ENCODE measurements at regions not wholly inside any gene's neighbourhood (a gene's known extent, or its start where the extent isn't known, plus 50 kb on each side); places are given as distances from the start of the nearest gene placed in this dataset.

DNA sequence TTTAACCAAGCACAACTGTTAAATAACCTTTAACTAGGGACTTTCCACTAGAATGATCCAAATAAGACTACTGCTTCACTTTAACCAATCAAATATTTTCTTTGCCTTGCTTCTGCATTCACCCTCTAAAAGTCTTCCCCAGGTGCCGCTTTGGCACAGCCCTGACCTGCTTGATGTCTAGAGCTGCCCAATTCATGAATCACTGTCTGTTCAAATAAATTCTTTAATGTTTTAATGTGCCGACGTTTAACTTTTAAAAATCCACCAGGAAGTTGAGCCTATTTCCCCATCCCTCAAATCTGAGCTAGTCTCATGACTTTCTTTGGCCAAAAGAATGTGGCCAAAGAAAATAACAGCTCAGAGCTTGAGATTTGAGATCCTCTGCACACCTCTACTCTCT, 277.8 kb upstream of the SOX9 start:
- 90% methylated on average over 3 of the region's 3 CpGs; no CpG with 5 or more reads in 1 of the 2 experiments for WGBS, 2 experiments (ENCODE audit: extremely low coverage in 1 of 2, insufficient coverage in 1 of 2, insufficient read length in 1 of 2, insufficient replicate concordance in 2 of 2, low coverage in 1 of 2, low lambda C conversion rate in 2 of 2, missing lambda C conversion rate in 1 of 2)
- CTCF ChIA-PET (ENCODE audit: partially characterized antibody) = no interaction called here
- FAIRE-seq = no peak

More for the DNA sequence above, 277.8 kb upstream of the SOX9 start:
- Histone ChIP-seq H3K56ac (replicated peaks; ENCODE audit: insufficient read length, low read depth, low read length) (no peak overlapping the region), H2BK15ac (ENCODE audit: low read length) (no peak overlapping the region), H3K9me3 (ENCODE audit: insufficient read depth in 2 of 2, low read depth in 1 of 2, low read length in 1 of 2) (no peaks in the 10 kb centered on the region), H4K20me1 (replicated peaks in 1 of 2; ENCODE audit: control insufficient read depth in 1 of 2, insufficient read depth in 2 of 2, low read length in 2 of 2) (no peaks in the 10 kb centered on the region), H3K79me1 (ENCODE audit: low read depth, low read length) (no peaks in the 10 kb centered on the region), H3K27me3 (replicated peaks in 1 of 4; ENCODE audit: control insufficient read depth in 3 of 4, extremely low read depth in 1 of 4, insufficient read depth in 3 of 4, low read length in 3 of 4) (no peaks in the 10 kb centered on the region), H3K23me2 (ENCODE audit: low read depth, low read length) (no peaks in the 10 kb centered on the region), H4K8ac (ENCODE audit: extremely low read depth, insufficient read depth, low read length) (no peak overlapping the region), H2AFZ (ENCODE audit: low read length) (no peak overlapping the region), H3K79me2 (ENCODE audit: control insufficient read depth in 1 of 2, insufficient read depth in 2 of 2, low read length in 2 of 2) (no peaks in the 10 kb centered on the region), H3K36me3 (ENCODE audit: control insufficient read depth in 2 of 4, insufficient read depth in 4 of 4, low read length in 3 of 4) (no peaks in the 10 kb centered on the region), H2BK12ac (ENCODE audit: low read depth, low read length) (no peak overlapping the region), H2BK5ac (ENCODE audit: low read depth, low read length) (no peak overlapping the region), H4K5ac (ENCODE audit: insufficient read length, low read depth, low read length) (no peak overlapping the region), H3K4me1 (replicated peaks in 1 of 4; ENCODE audit: control insufficient read depth in 3 of 4, insufficient read depth in 4 of 4, low read length in 3 of 4) (no peaks in the 10 kb centered on the region), H3K9ac (replicated peaks in 1 of 4; ENCODE audit: extremely low read depth in 1 of 4, low read depth in 3 of 4, low read length in 3 of 4) (no peak overlapping the region), H3K14ac (ENCODE audit: insufficient read length) (no peak overlapping the region), H3K4me2 (ENCODE audit: insufficient read depth in 1 of 2, low read depth in 2 of 2, low read length in 2 of 2) (no peak overlapping the region), H3K4me3 (ENCODE audit: extremely low read depth in 1 of 4, insufficient read depth in 2 of 4, low read depth in 3 of 4, low read length in 4 of 4) (no peak overlapping the region), H2BK20ac (ENCODE audit: low read length) (no peak overlapping the region), H2AK5ac (ENCODE audit: low read depth, low read length) (no peak overlapping the region), H3K27ac (ENCODE audit: low read depth, low read length) (no peak overlapping the region), H3K18ac (ENCODE audit: extremely low read depth, low read length) (no peak overlapping the region), H3K23ac (ENCODE audit: insufficient read length) (no peak overlapping the region), H3K4ac (replicated peaks; ENCODE audit: insufficient read length, low read depth, low read length) (no peak overlapping the region), H4K91ac (replicated peaks; ENCODE audit: insufficient read length, low read length) (no peak overlapping the region), H2BK120ac (replicated peaks; ENCODE audit: low read depth, low read length) (no peak overlapping the region)
- POLR2A ChIA-PET (ENCODE audit: partially characterized antibody) = no interaction called here
- no peak for DNase-seq (ENCODE audit: low read depth in 1 of 2, low spot score in 2 of 2)
- TF ChIP-seq, protein P1, sequence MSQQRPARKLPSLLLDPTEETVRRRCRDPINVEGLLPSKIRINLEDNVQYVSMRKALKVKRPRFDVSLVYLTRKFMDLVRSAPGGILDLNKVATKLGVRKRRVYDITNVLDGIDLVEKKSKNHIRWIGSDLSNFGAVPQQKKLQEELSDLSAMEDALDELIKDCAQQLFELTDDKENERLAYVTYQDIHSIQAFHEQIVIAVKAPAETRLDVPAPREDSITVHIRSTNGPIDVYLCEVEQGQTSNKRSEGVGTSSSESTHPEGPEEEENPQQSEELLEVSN (IDR thresholded peaks at IDR 0.05) = no peak
- TF ChIP-seq POLR2A (IDR thresholded peaks at IDR 0.05; ENCODE audit: control extremely low read depth in 1 of 2, low read depth in 2 of 2, low read length in 2 of 2) (no peak), TBP (IDR thresholded peaks at IDR 0.05; ENCODE audit: low read depth, low read length) (no peak), SP2 (IDR thresholded peaks at IDR 0.05; ENCODE audit: low read length) (no peak), SIRT6 (IDR thresholded peaks at IDR 0.05; ENCODE audit: low read length) (no peak)
